Osteoblast (primary cell): ENCODE measurements at regions not wholly inside any gene's neighbourhood (a gene's known extent, or its start where the extent isn't known, plus 50 kb on each side); places are given as distances from the start of the nearest gene placed in this dataset.

Experiments used
- DNase-seq: peaks from one replicate; pipeline ENCODE4 v3.0.0; 2011; ENCODE audit warnings: low spot score, mixed read lengths; ENCODE audit not compliant: insufficient read length; ENCODE audit errors: missing footprints
- H2AFZ ChIP-seq: 2 replicates; pipeline ENCODE4 v1.6.0; 2011; ENCODE audit warnings: mild to moderate bottlenecking, low read length
- H3K27ac ChIP-seq: 2 replicates; pipeline ENCODE4 v1.5.1; 2011; ENCODE audit warnings: mild to moderate bottlenecking, low read depth, low read length, moderate library complexity
- H3K27me3 ChIP-seq: 2 replicates; pipeline ENCODE4 v1.6.0; 2012; ENCODE audit warnings: mild to moderate bottlenecking, control low read depth, inconsistent platforms, low read length, moderate library complexity; ENCODE audit not compliant: insufficient read depth
- H3K36me3 ChIP-seq: 2 replicates; pipeline ENCODE4 v1.5.1; 2011; ENCODE audit warnings: mild to moderate bottlenecking, low read length, control low read depth, moderate library complexity; ENCODE audit not compliant: insufficient read depth
- H3K4me1 ChIP-seq: 2 replicates; pipeline ENCODE4 v1.5.1; 2011; ENCODE audit warnings: mild to moderate bottlenecking, low read length, control low read depth, moderate library complexity; ENCODE audit not compliant: insufficient read depth
- H3K4me2 ChIP-seq: 2 replicates; pipeline ENCODE4 v1.6.0; 2011; ENCODE audit warnings: mild to moderate bottlenecking, low read length; ENCODE audit not compliant: insufficient read depth
- H3K4me3 ChIP-seq: fragments of 200-600 bp; sonication (generic); 3 replicates; pipeline ENCODE4 v1.5.1; 2012; ENCODE audit warnings: mild to moderate bottlenecking, low read length, inconsistent platforms; ENCODE audit not compliant: insufficient read depth
- H3K79me2 ChIP-seq: 2 replicates; pipeline ENCODE4 v1.6.0; 2012; ENCODE audit warnings: mild to moderate bottlenecking, low read length, control low read depth, inconsistent platforms; ENCODE audit not compliant: insufficient read depth
- H3K9me3 ChIP-seq: 2 replicates; pipeline ENCODE4 v1.5.1; 2011; ENCODE audit warnings: low read depth, low read length, control low read depth
- H4K20me1 ChIP-seq: 2 replicates; pipeline ENCODE4 v1.6.0; 2012; ENCODE audit warnings: mild to moderate bottlenecking, low read length, control low read depth; ENCODE audit not compliant: insufficient read depth
- CTCF ChIP-seq: IDR thresholded peaks from 2 replicates; pipeline ENCODE4 v1.5.1; 2011; ENCODE audit warnings: mild to moderate bottlenecking, low read depth, low read length, moderate library complexity; ENCODE audit errors: extremely low read depth

DNA sequence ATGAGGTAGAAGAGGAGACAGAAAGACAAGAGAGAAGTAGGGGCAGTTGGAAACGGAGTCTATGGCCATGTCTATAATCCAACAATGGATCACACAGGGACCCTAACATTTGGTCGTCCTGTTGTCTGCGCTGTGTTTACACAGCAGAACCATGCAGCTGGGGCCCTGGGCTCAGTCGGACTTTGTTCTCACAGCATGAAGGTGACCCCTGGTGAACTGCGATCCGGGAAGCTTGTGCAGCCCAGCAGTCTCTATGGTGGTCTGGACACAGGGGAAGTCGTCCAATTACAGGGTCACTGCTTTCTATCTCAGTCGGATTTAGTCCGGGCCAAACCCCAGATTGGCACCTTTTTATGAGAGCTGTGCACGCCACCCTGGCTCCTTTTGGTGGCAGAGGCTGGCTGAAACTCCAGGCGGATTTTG is 153.6 kb downstream of the FOXA2 start:
- no peak for DNase-seq
- H3K27me3 ChIP-seq: no peaks in the 10 kb centered on the region
- H3K79me2 ChIP-seq: no peaks in the 10 kb centered on the region
- H4K20me1 ChIP-seq: no peaks in the 10 kb centered on the region
- no peak overlapping the region for H3K27ac ChIP-seq
- no peak overlapping the region for H3K4me3 ChIP-seq
- no peaks in the 10 kb centered on the region for H3K9me3 ChIP-seq
- no peak overlapping the region for H2AFZ ChIP-seq
- no peak for TF ChIP-seq CTCF
- no peak overlapping the region for H3K4me2 ChIP-seq
- H3K4me1 ChIP-seq: no peaks in the 10 kb centered on the region
- H3K36me3 ChIP-seq: no peaks in the 10 kb centered on the region

DNA sequence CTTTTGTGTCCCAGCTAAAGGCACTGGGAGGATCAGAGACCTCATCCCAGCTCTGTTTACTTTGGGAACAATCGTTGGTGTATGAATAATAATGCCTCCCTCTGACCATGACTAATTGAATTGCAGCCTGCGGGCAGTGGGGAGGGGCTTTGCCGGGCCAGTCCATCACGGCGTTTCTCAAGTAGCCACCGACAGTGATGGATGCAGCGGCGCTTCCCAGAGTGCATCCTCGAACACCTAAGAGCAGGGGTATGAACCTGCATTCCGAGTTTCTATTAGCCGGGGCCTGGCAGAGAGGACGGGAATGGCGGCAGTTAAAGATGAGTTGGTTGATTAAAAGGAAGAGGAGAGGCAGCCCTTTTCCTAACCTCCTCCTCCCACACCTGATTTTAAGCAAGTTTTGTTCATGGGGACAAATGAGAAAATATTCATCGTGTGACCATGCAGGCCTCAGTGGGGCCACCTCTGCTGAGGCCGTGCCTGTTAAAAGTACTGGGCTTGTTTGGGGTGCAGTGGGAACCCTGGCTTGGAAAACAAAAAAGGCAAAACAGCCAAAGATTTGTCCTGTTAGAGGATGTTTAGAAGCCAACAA is 154.1 kb downstream of the FOXA2 start:
- Histone ChIP-seq H3K27ac (no peak overlapping the region), H3K36me3 (no peaks in the 10 kb centered on the region), H3K4me1 (no peaks in the 10 kb centered on the region), H3K9me3 (no peaks in the 10 kb centered on the region), H4K20me1 (no peaks in the 10 kb centered on the region), H3K27me3 (no peaks in the 10 kb centered on the region), H2AFZ (no peak overlapping the region), H3K4me3 (no peak overlapping the region), H3K4me2 (no peak overlapping the region), H3K79me2 (no peaks in the 10 kb centered on the region)
- TF ChIP-seq CTCF: no peak
- DNase-seq: no peak

- H3K79me2 ChIP-seq: no peaks in the 10 kb centered on the region
- no peak for TF ChIP-seq CTCF
- no peaks in the 10 kb centered on the region for H3K4me1 ChIP-seq
- H3K27me3 ChIP-seq: no peaks in the 10 kb centered on the region
- H3K4me3 ChIP-seq: no peak overlapping the region
- no peaks in the 10 kb centered on the region for H3K36me3 ChIP-seq
- no peak overlapping the region for H3K27ac ChIP-seq
- H2AFZ ChIP-seq: no peak overlapping the region
- no peak for DNase-seq
- no peaks in the 10 kb centered on the region for H4K20me1 ChIP-seq
- H3K4me2 ChIP-seq: no peak overlapping the region
- no peaks in the 10 kb centered on the region for H3K9me3 ChIP-seq
Observed at GRCh38 chr20:22429175-22430153, 154.9 kb downstream of the FOXA2 start.

DNA sequence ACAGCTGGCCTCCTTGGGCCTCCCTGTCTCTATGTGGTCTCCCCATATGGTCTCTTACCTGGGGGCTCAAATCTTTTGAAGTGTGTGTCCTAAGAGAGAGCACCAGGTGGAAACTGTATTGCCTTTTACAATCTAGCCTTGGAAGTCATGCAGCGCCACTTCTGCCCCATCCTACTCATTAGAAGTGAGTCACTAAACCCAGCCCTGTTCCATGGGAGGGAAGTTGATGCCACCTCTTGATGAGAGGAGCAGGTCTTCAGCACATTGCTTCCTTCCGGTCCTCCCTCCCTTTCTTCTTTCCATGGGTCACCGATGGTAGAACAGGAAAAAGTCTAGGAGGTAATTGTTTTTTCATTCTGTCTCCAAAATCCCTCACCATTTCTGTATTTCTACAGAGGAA is 156.3 kb downstream of the FOXA2 start:
- TF ChIP-seq CTCF: no peak

More for the DNA sequence above, 156.3 kb downstream of the FOXA2 start:
- no peaks in the 10 kb centered on the region for H4K20me1 ChIP-seq
- H2AFZ ChIP-seq: no peak overlapping the region
- no peak overlapping the region for H3K4me2 ChIP-seq
- H3K4me1 ChIP-seq: no peaks in the 10 kb centered on the region
- H3K27me3 ChIP-seq: no peaks in the 10 kb centered on the region
- H3K9me3 ChIP-seq: no peaks in the 10 kb centered on the region
- H3K36me3 ChIP-seq: no peaks in the 10 kb centered on the region
- no peak overlapping the region for H3K4me3 ChIP-seq
- no peak overlapping the region for H3K27ac ChIP-seq
- no peak for DNase-seq
- no peaks in the 10 kb centered on the region for H3K79me2 ChIP-seq
